ENCODE measurements at regions not wholly inside any gene's neighbourhood (a gene's known extent, or its start where the extent isn't known, plus 50 kb on each side); places are given as distances from the start of the nearest gene placed in this dataset.
A peak's percentile ranks its signal among the peaks of the same experiment; 100 is the strongest.

- no peak for DNase-seq (ENCODE audit: low read depth, low spot score)
Measured at GRCh38 chr2:173588931-173589369, 234.3 kb downstream of the CDCA7 start.

- DNase-seq (ENCODE audit: low read depth, low spot score), result no peak
Measured at GRCh38 chr2:173589604-173590275, 235.1 kb downstream of the CDCA7 start.

GRCh38 chr2:173590276-173590861 is 235.7 kb downstream of the CDCA7 start:
- DNase-seq (ENCODE audit: low read depth, low spot score), result no peak

GRCh38 chr2:173593109-173593508 is 238.4 kb downstream of the CDCA7 start:
- no peak for DNase-seq (ENCODE audit: low read depth, low spot score)

GRCh38 chr2:173596244-173596643 is 241.6 kb downstream of the CDCA7 start:
- no peak for DNase-seq (ENCODE audit: low read depth, low spot score)

GRCh38 chr2:173598525-173598924 is 243.9 kb downstream of the CDCA7 start:
- DNase-seq (ENCODE audit: low read depth, low spot score), result no peak

- no peak for DNase-seq (ENCODE audit: low read depth, low spot score)
Measured at GRCh38 chr2:173599821-173600359, 245.2 kb downstream of the CDCA7 start.

GRCh38 chr2:173602153-173602795 is 247.6 kb downstream of the CDCA7 start:
- no peak for DNase-seq (ENCODE audit: low read depth, low spot score)

GRCh38 chr2:173605994-173606393 is 251.3 kb downstream of the CDCA7 start:
- DNase-seq (ENCODE audit: low read depth, low spot score), result no peak

- DNase-seq (ENCODE audit: low read depth, low spot score), result no peak
Measured at GRCh38 chr2:173606619-173607248, 252.1 kb downstream of the CDCA7 start.

- no peak for DNase-seq (ENCODE audit: low read depth, low spot score)
Measured at GRCh38 chr2:173607606-173608311, 253.1 kb downstream of the CDCA7 start.

GRCh38 chr2:173611121-173611520 is 256.4 kb downstream of the CDCA7 start:
- no peak for DNase-seq (ENCODE audit: low read depth, low spot score)

- DNase-seq (ENCODE audit: low read depth, low spot score), result peak; percentile 5
Measured at GRCh38 chr2:173612354-173612753, 257.7 kb downstream of the CDCA7 start.

GRCh38 chr2:173613386-173613785 is 258.7 kb downstream of the CDCA7 start:
- no peak for DNase-seq (ENCODE audit: low read depth, low spot score)

GRCh38 chr2:173614265-173614930 is 259.7 kb downstream of the CDCA7 start:
- DNase-seq (ENCODE audit: low read depth, low spot score), result no peak

- peak; percentile 10 for DNase-seq (ENCODE audit: low read depth, low spot score)
Measured at GRCh38 chr2:173623438-173624319, 269.0 kb downstream of the CDCA7 start.

GRCh38 chr2:173625315-173625714 is 270.6 kb downstream of the CDCA7 start:
- no peak for DNase-seq (ENCODE audit: low read depth, low spot score)

GRCh38 chr2:173629076-173629475 is 274.4 kb downstream of the CDCA7 start:
- DNase-seq (ENCODE audit: low read depth, low spot score), result no peak

GRCh38 chr2:173630425-173631126 is 275.9 kb downstream of the CDCA7 start:
- no peak for DNase-seq (ENCODE audit: low read depth, low spot score)

- DNase-seq (ENCODE audit: low read depth, low spot score), result no peak
Measured at GRCh38 chr2:173631127-173631460, 276.4 kb downstream of the CDCA7 start.
